Stomach (tissue), 4 donors: ENCODE measurements at regions not wholly inside any gene's neighbourhood (a gene's known extent, or its start where the extent isn't known, plus 50 kb on each side); places are given as distances from the start of the nearest gene placed in this dataset.

Source experiments
- CTCF ChIP-seq, 7 experiments: fragments of 450-650 bp in 4 of 7; fragments of 200-600 bp in 3 of 7; sonication (generic) in 3 of 7; IDR thresholded peaks; one replicate each; pipeline ENCODE4 v1.5.1; 2016 to 2019; ENCODE audit warnings: antibody characterized with exemption in 7 of 7, control low read depth in 2 of 7, mild to moderate bottlenecking in 1 of 7
- EP300 ChIP-seq: sonication (generic); formaldehyde crosslinking; IDR thresholded peaks from one replicate; pipeline ENCODE4 v1.6.1; 2017; ENCODE audit warnings: antibody characterized with exemption
- POLR2AphosphoS5 ChIP-seq, 3 donors: sonication (generic); formaldehyde crosslinking; IDR thresholded peaks; one replicate each; pipeline ENCODE4 v1.6.1; 2016; ENCODE audit warnings: antibody characterized with exemption in 3 of 3

GRCh38 chr3:177541541-177541940, 344.3 kb upstream of the TBL1XR1 start:
- TF ChIP-seq CTCF (IDR thresholded peaks at IDR 0.05) (no peak), EP300 (no peak), POLR2AphosphoS5 (IDR thresholded peaks at IDR 0.05) (no peak)
